ENCODE measurements at regions not wholly inside any gene's neighbourhood (a gene's known extent, or its start where the extent isn't known, plus 50 kb on each side); places are given as distances from the start of the nearest gene placed in this dataset.

DNA sequence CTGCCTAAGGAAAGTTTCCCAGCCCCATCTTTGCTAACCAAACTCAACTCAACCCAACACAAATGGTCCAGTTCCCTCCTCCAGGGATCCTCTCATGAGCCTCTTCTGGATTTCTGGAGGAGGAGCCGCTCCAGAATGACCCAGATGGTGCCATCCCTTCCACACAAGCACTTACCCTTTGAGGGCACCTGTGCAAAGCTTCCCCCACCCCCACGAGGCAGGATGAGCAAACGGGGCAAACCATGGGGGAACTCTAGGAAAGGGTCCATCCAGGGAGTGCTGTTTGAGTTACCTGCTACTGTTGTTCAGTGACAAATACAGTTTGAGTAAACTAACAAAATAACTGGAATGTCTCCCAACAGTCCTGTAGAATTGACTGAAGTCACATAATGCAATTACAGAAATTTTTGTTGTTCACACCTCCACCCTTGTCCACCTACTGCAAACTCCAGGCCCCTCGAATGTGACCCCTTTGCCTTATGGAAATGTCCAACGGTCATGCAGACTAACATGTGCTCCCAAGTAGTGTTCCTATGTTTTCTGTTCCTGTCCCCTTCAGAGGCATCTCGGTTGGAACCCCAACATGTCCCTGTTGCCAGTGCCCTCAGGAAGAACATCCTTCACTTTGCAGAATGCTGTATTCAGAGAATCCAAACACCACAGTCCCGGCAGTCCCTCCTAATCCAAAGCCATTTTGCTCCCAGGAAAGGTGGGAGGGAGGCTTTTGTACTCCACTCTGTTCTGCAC is 160.1 kb downstream of the RRAGC start:
- TF ChIP-seq POLR2AphosphoS5 (IDR thresholded peaks at IDR 0.05; ENCODE audit: low read depth, low read length) (no peak), POLR2A (IDR thresholded peaks at IDR 0.05; ENCODE audit: low read depth, low read length) (no peak), PAX5 (IDR thresholded peaks at IDR 0.05; ENCODE audit: insufficient read depth, low read length, severe bottlenecking) (no peak), SPI1 (IDR thresholded peaks at IDR 0.05; ENCODE audit: low read depth, low read length) (no peak), POU2F2 (IDR thresholded peaks at IDR 0.05; ENCODE audit: low read depth, low read length) (no peak), TAF1 (IDR thresholded peaks at IDR 0.05; ENCODE audit: low read depth, low read length) (no peak)
- FAIRE-seq: no peak
- DNase-seq (ENCODE audit: insufficient read length, low spot score): no peak

DNA sequence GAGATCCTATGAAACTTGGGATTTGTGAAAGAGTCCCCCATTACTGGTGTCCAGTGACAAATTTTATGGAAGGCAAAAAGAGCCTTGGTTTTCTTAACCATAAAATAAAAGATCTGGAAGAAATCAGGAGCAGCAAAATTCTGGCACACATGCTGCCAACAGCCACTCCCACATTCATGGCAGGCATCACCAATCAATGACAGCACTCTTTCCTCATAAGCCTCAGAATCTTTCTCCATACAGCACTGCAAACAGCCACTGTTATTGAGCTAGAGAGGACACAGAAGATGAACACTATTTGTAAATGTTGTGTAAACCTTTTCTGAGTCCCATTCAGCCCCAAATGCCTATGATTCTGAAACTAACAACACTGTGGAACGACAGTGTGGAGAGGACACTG is 162.2 kb downstream of the RRAGC start:
- TF ChIP-seq SPI1 (IDR thresholded peaks at IDR 0.05; ENCODE audit: low read depth, low read length) (no peak), POLR2AphosphoS5 (IDR thresholded peaks at IDR 0.05; ENCODE audit: low read depth, low read length) (no peak), TAF1 (IDR thresholded peaks at IDR 0.05; ENCODE audit: low read depth, low read length) (no peak), PAX5 (IDR thresholded peaks at IDR 0.05; ENCODE audit: insufficient read depth, low read length, severe bottlenecking) (no peak), POLR2A (IDR thresholded peaks at IDR 0.05; ENCODE audit: low read depth, low read length) (no peak), POU2F2 (IDR thresholded peaks at IDR 0.05; ENCODE audit: low read depth, low read length) (no peak)

GRCh38 chr1:38696371-38696770 is 163.2 kb downstream of the RRAGC start:
- no peak for FAIRE-seq
- DNase-seq (ENCODE audit: insufficient read length, low spot score): no peak
- no peak for TF ChIP-seq POU2F2 (IDR thresholded peaks at IDR 0.05; ENCODE audit: low read depth, low read length)
- no peak for TF ChIP-seq PAX5 (IDR thresholded peaks at IDR 0.05; ENCODE audit: insufficient read depth, low read length, severe bottlenecking)
- no peak for TF ChIP-seq POLR2AphosphoS5 (IDR thresholded peaks at IDR 0.05; ENCODE audit: low read depth, low read length)
- no peak for TF ChIP-seq SPI1 (IDR thresholded peaks at IDR 0.05; ENCODE audit: low read depth, low read length)
- TF ChIP-seq POLR2A (IDR thresholded peaks at IDR 0.05; ENCODE audit: low read depth, low read length): no peak
- no peak for TF ChIP-seq TAF1 (IDR thresholded peaks at IDR 0.05; ENCODE audit: low read depth, low read length)

More for the DNA sequence above, 162.2 kb downstream of the RRAGC start:
- DNase-seq (ENCODE audit: insufficient read length, low spot score) (no peak), FAIRE-seq (no peak)

- DNase-seq (ENCODE audit: insufficient read length, low spot score) (no peak), FAIRE-seq (no peak)
- no peak for TF ChIP-seq POU2F2 (IDR thresholded peaks at IDR 0.05; ENCODE audit: low read depth, low read length)
- no peak for TF ChIP-seq PAX5 (IDR thresholded peaks at IDR 0.05; ENCODE audit: insufficient read depth, low read length, severe bottlenecking)
- TF ChIP-seq POLR2AphosphoS5 (IDR thresholded peaks at IDR 0.05; ENCODE audit: low read depth, low read length): no peak
- TF ChIP-seq POLR2A (IDR thresholded peaks at IDR 0.05; ENCODE audit: low read depth, low read length): no peak
- TF ChIP-seq SPI1 (IDR thresholded peaks at IDR 0.05; ENCODE audit: low read depth, low read length): no peak
- no peak for TF ChIP-seq TAF1 (IDR thresholded peaks at IDR 0.05; ENCODE audit: low read depth, low read length)
Observed at GRCh38 chr1:38693759-38694158, 165.8 kb downstream of the RRAGC start.

DNA sequence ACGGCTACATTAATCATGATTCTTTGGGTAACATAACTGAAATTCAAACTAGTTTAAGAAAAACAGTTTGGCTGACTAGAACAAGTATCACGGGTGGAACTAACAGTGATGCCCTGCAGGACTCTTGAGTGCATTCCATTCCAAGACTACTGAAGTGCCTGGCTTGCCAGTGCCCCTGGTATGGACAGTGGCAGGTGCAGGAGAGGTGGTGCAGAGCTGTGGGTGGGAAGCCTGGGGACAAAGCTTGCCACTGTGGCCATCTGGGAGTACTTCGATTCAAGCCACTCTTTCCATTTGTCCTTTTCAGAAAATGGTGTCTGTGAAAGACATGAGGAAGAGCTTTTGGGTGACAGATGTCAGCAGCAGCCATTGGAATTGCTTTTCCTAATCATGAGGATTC is 166.5 kb downstream of the RRAGC start:
- DNase-seq (ENCODE audit: insufficient read length, low spot score): no peak
- TF ChIP-seq POLR2AphosphoS5 (IDR thresholded peaks at IDR 0.05; ENCODE audit: low read depth, low read length) (no peak), PAX5 (IDR thresholded peaks at IDR 0.05; ENCODE audit: insufficient read depth, low read length, severe bottlenecking) (no peak), POLR2A (IDR thresholded peaks at IDR 0.05; ENCODE audit: low read depth, low read length) (no peak), TAF1 (IDR thresholded peaks at IDR 0.05; ENCODE audit: low read depth, low read length) (no peak), SPI1 (IDR thresholded peaks at IDR 0.05; ENCODE audit: low read depth, low read length) (no peak), POU2F2 (IDR thresholded peaks at IDR 0.05; ENCODE audit: low read depth, low read length) (no peak)
- FAIRE-seq: no peak

DNA sequence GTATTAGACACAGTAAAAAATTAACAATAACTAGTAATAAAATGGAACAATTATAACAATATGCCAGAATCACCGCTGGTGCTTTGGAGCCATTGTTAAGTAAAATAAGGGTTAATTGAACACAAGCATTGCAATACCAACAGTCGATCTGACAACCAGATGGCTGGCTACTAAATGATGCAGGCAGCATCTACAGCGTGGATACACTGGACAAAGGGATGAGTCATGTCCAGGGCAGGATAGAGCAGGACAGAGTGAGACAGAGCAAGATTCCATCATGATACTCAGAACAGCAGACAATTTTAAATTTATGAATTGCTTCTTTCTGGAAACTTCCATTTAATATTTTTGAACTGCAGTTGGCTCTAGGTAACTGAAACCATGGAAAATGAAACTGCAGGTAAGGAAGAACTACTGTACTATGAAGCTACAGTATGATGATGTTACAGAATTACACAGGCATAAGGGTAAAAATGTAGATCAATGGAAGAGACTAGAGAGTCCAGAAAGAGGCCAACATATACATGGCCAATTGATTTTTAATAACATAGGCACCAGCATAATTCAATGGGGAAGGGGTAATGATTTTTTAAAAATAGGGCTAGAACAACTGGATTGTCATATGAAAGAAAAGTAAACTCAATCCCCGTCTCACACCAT is 168.7 kb downstream of the RRAGC start:
- TF ChIP-seq POLR2A (IDR thresholded peaks at IDR 0.05; ENCODE audit: low read depth, low read length) (no peak), POLR2AphosphoS5 (IDR thresholded peaks at IDR 0.05; ENCODE audit: low read depth, low read length) (no peak)
- FAIRE-seq (peak; percentile 28), DNase-seq (ENCODE audit: insufficient read length, low spot score) (no peak)

- no peak for TF ChIP-seq POLR2AphosphoS5 (IDR thresholded peaks at IDR 0.05; ENCODE audit: low read depth, low read length)
- TF ChIP-seq SPI1 (IDR thresholded peaks at IDR 0.05; ENCODE audit: low read depth, low read length): no peak
- TF ChIP-seq POLR2A (IDR thresholded peaks at IDR 0.05; ENCODE audit: low read depth, low read length): no peak
- TF ChIP-seq PAX5 (IDR thresholded peaks at IDR 0.05; ENCODE audit: insufficient read depth, low read length, severe bottlenecking): no peak
- TF ChIP-seq POU2F2 (IDR thresholded peaks at IDR 0.05; ENCODE audit: low read depth, low read length): no peak
- no peak for TF ChIP-seq TAF1 (IDR thresholded peaks at IDR 0.05; ENCODE audit: low read depth, low read length)
- DNase-seq (ENCODE audit: insufficient read length, low spot score): no peak
- FAIRE-seq: no peak
Observed at GRCh38 chr1:38686927-38687255, 172.7 kb downstream of the RRAGC start.

- FAIRE-seq (no peak), DNase-seq (ENCODE audit: insufficient read length, low spot score) (no peak)
- TF ChIP-seq POLR2AphosphoS5 (IDR thresholded peaks at IDR 0.05; ENCODE audit: low read depth, low read length): no peak
- no peak for TF ChIP-seq POLR2A (IDR thresholded peaks at IDR 0.05; ENCODE audit: low read depth, low read length)
- no peak for TF ChIP-seq PAX5 (IDR thresholded peaks at IDR 0.05; ENCODE audit: insufficient read depth, low read length, severe bottlenecking)
- TF ChIP-seq TAF1 (IDR thresholded peaks at IDR 0.05; ENCODE audit: low read depth, low read length): no peak
- TF ChIP-seq SPI1 (IDR thresholded peaks at IDR 0.05; ENCODE audit: low read depth, low read length): no peak
- TF ChIP-seq POU2F2 (IDR thresholded peaks at IDR 0.05; ENCODE audit: low read depth, low read length): no peak
Observed at GRCh38 chr1:38686167-38686926, 173.2 kb downstream of the RRAGC start.

DNA sequence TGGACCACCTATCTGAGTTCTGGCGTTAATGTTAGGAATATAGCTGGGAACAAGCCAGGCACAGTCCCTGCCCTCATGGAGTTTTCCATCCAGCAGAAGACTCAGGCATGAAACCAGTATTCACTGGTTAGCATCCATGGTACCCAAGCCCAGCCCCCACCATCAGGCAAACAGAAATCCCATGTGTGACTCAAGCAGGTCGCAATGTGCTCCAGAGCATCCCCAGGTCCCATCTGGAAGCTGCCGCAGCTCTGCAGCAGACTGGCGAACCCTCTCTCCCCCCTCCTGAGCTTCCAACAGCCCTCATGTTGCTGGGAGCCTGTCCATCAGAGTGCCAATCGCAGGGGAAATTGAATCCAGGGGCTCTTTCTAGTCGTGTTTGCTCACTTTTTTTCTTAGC is 174.2 kb downstream of the RRAGC start:
- no peak for DNase-seq (ENCODE audit: insufficient read length, low spot score)
- FAIRE-seq: no peak
- TF ChIP-seq POLR2A (IDR thresholded peaks at IDR 0.05; ENCODE audit: low read depth, low read length): no peak
- TF ChIP-seq SPI1 (IDR thresholded peaks at IDR 0.05; ENCODE audit: low read depth, low read length): no peak
- TF ChIP-seq POU2F2 (IDR thresholded peaks at IDR 0.05; ENCODE audit: low read depth, low read length): no peak
- no peak for TF ChIP-seq PAX5 (IDR thresholded peaks at IDR 0.05; ENCODE audit: insufficient read depth, low read length, severe bottlenecking)
- TF ChIP-seq POLR2AphosphoS5 (IDR thresholded peaks at IDR 0.05; ENCODE audit: low read depth, low read length): no peak
- TF ChIP-seq TAF1 (IDR thresholded peaks at IDR 0.05; ENCODE audit: low read depth, low read length): no peak

Data from GM12891 (cell line).